Activated gamma-delta T cell treated with Interleukin-2 at 50 U/mL for 16 hours (primary cell): ENCODE measurements at regions not wholly inside any gene's neighbourhood (a gene's known extent, or its start where the extent isn't known, plus 50 kb on each side); places are given as distances from the start of the nearest gene placed in this dataset.

Source experiments
- DNase-seq: peaks from one replicate; pipeline ENCODE4 v3.0.0-alpha.2; 2020

DNA sequence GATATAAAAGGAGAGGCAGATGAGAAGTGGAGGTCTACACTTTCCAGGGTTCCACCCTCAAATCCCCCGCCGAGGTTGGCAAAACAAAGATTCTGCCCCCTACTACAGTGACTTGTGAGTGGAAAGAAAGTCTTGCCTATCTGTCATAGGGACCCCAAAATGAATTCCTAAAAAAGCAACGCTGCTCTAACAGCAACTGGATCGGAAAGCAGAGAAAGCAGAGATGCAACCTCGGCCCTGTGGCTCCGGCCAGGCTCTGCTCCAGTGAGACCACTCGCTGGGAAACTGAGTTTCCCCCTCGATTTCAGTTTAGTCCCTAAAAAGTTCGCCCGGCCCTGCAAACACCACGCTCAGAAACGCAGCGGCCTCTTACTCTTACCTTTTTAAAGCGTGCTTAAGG lies 297.9 kb upstream of the NFE2L3 start:
- no peak for DNase-seq

DNA sequence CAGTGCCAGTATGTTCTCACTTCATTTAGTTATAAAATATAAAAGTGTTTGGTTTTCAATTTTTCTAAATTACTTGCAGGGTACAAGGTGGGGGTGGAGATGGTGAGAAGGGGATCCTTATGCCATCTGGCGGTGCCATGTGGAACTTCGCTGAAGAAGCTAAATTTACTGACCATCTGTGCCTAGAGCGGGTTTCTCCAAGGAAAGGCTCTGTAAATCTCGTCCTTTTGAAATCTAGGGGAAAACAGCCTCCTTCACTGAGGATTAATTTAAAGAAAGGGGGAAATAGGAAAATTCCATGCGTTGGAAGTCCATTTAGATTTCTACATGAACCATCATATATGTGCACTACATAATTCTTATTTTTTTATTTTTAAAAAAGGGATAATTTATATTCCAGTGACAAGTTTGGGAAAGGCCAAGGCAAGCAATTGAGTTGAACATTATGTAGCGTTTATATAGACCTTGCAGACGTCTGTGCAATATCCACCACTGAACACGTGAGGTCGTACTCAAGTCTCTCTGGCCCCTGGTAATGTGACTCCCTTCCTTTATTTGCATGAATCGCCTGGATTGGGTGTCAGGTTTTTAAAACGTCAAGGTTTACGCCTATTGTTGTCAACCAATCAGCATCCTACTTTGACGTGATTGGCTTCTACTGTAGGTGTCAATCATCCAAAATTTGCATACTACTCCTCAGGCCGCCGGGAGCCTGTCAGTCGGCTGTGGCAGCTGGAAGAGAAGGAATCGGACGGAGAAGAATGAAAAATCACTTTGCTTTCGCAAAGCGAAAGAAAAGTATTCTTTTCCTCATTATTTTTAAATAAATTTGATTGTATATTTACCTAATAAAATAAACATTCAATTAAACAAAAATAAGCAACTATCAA lies 297.1 kb upstream of the NFE2L3 start:
- DNase-seq: no peak

DNA sequence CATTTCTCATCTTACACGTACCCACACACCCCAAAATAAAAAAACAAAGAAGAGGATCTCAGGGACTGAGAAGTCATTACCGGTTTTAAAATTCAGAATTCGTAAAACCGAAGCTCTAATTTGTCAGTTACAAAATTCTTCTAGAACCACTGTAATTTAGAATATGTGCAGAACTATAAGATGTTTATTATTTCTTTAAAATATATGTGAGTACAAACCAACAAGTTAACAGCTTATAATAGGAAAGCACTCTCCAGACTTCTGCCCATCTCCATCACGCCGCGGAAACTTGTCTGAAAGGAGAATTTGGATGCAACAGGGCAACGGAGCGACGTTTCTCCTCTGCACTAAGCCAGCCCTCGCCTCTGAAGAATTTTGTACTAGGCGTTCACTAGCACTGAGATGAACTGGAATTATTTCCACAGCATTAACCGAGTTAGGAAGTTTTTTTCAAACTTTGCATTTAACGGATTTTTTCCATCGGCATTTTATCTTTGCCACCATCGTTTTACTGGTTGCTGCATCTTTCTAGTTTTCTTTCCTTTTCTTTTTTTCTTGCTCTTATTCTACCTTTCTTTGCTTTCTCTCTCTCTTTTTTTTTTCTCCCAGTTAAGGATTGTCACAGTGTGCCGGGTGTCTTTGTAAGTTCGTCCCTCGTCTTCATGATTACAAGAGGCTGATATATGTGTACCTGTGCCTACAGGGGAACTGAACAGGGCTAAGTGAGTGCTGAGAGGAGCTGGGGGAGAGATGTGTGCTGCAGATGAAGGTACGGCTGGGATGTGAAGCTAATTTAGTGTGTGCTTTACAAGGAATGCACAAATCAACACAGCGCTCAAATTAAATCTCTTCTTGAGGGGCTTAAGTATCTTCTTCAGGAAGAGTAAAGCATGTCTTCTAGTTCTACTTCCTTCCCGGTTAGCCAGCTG lies 295.9 kb upstream of the NFE2L3 start:
- no peak for DNase-seq

DNA sequence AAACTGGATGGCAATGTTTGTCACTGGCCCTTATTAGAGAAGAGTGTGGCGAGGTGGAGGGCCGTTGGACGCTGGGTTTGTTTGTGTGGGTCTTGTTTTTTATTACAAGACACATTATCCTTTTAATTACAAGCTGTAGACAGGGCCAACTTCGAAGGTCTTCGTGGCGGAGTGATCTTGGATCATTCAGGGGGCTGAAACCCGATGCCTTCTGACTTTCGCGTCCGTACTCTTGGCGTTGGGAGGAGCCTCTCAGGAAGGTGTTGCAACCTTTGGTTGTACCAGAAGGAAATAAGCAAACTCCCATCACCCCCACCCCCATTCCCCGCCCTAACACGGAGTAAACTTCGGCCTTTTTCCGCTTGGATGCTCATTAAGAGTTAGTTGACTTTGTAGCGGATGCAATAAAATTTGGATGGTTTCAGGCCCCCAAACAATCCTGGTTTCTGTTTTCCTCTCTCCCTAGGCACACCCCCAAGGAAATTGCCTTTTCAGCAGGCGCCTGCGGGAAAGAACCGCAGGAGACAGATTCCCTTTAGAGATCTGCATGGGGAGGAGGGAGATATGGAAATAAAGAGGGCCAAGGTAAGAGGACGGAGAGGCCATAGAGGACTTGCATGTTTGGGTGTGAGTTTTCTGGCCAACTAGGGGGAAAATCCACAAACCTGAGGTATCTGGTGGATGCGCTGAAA lies 294.5 kb upstream of the NFE2L3 start:
- no peak for DNase-seq

DNA sequence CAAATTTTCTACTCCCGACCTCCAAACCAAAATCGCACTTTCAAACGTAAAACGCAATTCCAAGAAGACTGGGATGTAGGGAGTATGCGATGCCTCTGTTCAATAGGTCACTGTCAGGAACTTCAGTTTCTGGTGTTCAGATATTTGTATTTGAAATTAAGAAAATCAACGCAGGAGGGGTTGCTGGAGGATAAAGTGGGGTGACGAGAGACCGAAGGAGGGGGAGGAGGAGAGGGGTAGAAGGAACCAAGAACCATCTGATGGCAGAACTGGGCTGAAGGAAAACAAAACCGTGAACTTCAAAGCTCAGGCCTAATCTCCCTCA lies 293.8 kb upstream of the NFE2L3 start:
- DNase-seq: no peak

DNA sequence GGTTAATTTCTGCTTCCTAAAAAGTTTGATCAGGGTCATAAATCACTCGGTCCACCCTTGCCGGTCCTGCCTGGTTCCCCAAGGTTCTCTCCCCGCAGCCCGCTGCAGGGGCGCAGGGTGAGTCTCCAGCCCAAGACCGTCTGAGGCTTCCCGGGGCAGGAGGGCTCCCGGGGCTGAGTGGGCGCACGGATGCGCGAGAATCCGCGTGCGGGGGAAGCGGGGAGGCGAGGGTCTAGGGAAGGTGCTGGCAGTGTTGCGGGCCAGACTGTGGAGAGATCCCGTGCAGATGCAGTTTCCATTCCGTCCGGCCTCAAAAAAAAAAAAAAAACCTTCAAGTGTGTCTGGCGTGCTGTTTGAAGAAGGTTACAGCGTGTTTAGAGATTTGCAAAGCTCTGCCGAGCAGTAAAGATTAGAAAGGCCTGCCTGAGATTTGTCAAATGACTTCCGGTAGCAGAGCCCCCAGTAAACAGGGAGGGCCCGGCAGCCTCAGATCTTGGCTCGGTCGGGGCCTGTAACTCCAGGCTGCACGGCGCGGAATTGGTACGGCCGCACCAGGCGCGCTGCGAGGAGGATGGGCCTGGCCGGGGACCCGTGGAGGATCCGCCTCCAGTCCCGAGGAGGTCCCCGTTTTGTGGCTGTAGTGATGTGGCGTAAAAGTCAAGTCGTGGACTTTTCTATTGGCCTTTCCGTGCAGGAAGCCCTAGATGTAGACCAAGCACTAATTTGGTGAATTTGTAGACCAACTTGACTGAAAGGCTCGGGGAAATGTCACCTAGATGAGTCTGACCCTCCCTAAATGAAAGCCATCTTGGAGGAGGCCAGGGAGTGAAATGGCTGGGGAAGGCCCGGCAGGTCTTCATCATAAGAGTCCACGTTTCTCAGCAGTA lies 293.2 kb upstream of the NFE2L3 start:
- DNase-seq: no peak

DNA sequence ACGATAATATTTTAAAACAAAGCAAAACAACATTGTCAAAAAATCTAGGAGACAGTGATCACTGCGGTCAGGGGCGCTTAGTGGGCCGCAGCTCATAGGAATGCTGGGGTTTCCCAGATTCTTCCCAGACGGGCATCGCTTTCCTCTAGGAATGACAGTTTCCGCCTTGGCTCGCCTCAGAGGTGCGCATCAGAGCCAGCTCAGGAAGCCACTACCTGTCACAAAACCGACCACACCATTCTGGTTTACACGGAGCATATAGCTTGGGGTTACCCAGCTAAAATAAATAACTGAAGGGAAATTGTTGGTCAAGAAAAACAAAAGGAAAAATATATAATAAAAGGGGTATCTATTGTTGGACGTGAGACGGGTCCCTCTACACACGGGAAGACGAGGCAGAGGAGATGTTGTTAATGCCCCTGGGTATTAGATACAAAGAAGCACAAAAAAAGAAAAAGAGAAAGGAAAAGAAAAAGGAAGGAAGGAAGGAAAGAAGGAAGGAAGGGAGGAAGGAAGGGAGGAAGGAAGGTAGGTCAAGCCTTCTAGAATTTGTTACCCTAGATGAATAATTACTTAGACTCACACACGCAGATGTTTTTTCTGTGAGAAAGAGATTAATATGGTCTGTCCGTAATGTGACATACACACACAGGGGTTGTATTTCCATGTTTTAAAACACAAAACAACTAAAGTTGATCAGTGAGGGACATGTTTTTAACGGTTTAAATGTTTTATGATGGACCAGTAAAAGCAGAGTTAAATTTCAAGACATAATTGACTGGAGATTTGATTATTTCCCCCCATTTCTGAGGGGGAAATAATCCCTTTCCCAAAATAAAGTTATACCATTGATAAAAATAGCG lies 292.4 kb upstream of the NFE2L3 start:
- no peak for DNase-seq

DNA sequence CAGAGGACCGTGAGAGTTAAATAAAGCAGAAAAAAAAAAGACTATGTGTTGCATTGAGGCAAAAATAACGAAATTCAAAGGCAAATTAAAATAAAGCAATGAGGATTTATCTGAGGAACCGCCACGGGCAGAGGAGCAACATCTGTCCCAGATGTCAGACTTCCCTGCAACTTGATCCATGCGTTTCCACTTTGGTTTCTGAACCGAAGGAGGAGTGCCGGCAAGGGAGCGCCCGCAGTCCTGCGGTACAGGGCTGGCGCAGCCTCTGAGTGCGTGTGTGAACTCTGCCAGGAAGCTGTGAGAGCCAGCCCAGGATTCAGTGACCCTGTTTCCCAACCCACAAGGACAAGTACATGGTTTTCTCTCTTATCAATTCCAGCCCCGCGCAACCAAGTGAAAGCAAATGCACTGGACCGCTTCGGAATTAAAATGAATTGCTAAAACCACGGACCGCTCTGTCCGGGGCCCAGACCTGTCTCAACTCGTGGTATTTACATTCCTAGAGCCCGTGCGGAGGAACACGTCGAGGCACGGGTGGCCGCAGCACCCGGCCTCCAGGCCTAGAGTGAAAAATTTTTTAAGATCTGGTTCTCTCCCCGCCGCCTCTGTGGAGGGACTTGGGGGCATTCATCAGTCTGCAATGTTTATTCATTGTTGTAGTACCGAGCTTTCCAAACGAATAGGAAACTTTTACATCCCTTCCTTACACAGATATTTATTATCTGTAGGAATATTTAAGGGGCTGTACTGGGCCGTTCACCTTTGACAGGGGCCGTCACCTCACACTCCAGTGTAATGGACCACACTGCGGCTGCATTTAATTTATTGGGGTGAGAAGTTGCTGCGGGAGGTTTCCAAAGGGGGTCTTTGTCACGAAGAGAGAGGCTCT lies 291.5 kb upstream of the NFE2L3 start:
- no peak for DNase-seq

DNA sequence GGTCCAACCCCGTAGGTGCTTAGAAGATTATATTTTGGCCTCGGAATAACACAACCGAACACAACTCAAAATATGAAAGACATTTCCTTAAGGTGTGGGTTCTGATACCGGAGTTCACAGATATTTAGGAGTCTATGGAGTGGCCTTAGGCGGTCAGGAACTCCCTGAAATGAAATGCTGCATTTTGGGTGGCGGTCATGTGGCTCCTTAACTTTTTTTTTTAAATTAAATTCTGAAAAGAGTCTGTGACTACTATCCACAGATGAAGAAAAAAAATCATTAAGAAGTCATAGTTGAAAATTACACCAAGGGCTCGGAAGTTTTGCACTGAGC lies 290.9 kb upstream of the NFE2L3 start:
- no peak for DNase-seq

DNA sequence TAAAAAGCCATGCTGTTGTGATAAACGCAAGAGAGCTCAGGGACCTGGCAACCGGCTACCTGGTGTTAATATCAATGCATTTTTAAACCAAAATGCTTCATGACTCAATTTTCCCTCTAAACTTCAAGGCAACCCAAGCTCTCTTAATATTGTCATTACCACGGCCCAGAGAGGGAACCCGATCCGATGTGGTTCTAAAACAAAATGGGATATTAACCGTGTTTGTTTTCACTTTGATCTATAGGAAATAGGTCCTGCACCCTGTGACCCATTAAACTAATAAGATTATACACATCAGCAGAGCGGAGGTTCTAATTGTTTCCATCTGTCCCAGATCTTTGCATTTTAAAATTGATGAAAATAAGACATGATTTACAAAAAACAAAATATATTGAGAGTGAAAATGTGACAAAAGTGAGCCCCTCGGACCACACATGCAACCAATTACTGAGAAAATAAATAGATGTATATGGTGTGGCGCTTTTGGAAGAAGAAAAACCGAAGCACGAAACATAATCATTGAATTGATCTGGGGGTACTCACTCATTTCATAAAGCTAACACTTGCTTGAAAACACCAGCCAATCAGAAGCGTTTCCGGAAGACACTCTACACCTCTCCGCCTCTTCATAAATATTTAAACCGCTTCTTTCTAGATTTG lies 290.3 kb upstream of the NFE2L3 start:
- DNase-seq: no peak

DNA sequence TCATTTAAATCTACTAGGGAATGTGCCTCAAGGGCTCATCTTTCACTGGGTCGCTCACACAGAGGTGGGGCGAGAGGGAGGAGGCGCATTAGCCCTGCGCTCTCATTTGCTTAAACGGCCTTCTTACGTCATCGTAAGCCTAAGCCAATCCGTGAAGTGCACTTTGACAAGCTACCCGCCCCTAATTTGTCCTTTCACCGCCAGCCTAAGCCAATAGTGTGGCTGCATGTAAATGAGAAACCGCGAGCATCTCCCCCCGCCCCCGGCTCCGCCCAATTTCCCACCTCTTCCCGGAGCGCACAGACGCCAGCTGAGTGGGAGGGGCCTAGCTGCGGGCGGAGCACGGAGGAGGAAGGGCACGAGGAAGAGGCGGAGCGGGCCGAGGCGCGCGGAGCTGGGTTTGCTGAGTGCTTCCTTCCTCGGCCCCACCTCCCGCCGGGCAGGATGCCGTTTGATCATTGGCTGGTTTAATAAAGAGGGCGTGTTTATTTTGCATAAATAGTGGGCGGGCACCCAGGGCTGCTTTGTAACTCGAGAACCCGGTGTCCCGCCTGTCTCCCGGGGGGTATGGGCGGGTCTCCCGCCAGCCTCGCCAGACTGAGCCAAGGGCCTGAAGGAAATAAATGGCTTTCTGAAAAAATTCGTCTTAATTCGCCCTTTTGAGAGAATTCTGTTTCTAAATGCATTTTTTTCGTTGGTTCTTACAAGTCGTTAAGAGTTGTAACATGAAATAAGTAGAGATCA lies 289.6 kb upstream of the NFE2L3 start:
- peak; percentile 46 for DNase-seq

DNA sequence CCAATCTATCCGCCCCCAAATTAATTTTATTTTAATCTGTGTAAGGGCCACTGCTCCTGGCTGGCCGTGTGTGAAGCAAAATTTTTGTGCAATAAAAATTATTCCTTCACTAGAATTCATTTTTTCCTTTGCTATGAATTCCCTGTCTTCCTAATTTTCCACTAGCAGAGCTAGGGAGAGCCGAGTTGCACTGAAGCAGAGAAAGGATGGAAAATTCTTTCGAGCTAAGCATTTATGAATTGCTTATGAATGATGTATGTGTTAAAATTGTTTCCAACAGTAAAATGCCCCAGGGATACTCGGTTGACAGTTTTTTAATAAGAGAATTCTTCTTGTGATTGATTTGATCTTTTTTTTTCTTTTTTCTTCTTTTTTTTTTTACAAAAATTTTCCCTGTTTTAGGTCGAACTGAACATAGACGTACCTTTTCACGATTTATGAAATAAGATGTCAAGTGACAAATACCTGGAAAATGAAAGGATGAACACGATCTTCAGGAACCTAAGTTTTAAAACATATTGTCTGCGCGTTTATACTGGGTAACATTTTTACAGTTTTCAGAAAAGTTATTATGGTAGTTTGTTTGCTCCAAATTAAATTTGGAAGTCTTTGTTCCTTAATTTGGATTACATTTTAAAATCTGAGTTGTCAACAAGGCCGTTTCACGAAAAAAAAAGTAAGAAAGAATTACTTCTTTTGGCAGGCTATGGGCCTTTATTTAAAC lies 288.8 kb upstream of the NFE2L3 start:
- no peak for DNase-seq

DNA sequence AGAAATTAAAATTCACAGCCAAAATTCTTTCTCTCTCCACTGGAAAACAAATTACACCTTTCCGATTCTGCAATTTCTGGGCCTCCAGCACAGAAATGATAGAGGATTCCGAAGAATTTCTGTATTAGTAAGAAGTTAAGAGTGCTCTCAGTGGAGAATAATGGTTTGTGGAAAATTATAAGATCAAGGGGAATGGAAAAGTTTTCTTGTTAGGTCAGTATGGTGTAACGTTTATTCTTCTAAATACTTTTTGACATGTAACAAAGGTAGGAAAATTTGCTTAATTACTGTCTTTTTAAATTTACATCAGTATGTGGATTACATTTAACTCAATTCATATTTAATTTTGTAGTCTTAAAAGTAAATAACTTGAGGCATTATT lies 288.3 kb upstream of the NFE2L3 start:
- DNase-seq: no peak

DNA sequence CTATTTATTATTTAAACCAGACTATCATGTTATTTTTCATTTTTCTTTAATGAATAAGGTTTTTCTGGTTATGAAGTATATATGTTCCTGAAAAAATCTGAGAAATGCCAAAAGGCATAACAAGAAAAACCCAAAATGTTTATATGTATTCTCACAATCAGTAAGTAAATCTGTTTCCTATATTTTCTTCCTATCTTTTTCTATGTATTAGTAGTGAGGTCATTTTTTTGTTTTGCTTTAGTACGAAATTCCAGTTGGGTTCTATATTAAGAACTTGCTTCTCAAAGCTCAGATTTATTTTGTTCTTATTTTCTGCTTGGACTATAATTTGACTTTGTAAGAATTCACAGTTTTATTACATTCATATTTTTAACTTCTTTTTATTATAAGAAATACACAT lies 287.5 kb upstream of the NFE2L3 start:
- DNase-seq: no peak

DNA sequence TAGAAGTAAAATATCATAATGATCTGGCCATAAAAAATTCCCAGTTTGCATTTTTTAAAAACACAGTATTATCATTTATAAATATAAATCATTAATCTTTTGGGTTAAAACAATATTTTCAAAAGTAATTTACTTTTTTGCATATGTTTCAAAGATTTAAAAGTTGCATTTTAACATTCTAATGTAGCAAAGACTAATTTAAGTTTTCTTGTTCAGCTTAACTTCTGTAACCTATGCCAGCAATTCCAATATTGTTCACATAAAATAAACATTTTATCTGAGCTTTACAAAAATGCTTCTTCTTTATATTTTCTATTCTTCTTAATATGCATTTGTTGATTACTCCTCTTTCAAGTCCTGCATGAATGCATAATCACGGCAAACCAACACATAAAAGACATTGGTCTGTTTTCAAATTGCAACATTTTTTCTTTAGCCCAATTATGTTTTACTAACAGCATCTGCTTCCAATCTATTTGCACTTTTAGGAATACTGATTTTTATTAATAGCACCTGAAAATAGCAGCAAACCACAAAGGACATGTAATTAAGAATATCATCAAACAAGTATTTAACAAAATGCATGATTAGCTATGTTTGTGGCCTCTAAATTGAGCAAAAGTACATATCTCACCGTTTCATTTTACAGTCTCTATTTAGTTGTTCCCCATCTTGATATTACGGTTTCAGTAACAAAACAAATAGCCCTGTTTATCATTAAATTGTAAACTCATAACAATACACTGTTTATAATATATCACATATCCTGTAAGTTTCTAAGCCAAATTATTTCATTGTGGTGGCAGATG lies 286.9 kb upstream of the NFE2L3 start:
- no peak for DNase-seq

DNA sequence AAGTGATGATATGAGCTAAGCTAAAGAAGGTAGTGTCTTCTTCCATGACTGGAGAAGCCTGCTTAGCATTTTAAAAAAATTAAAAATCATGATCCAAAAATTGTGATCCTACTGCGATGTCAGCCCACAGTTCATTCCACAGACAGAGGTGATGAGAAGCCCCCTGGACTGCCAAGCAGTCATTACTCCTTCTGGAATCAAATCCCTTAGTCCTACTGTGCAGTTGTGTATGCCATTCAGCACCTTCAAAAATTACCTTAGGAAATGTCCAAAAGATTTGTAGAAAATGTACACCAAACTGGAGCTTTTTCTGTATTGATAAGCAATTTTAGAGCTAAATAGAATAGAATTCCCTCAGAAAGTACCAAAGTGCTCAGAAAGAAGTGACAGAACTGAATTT lies 283.5 kb upstream of the NFE2L3 start:
- no peak for DNase-seq

DNA sequence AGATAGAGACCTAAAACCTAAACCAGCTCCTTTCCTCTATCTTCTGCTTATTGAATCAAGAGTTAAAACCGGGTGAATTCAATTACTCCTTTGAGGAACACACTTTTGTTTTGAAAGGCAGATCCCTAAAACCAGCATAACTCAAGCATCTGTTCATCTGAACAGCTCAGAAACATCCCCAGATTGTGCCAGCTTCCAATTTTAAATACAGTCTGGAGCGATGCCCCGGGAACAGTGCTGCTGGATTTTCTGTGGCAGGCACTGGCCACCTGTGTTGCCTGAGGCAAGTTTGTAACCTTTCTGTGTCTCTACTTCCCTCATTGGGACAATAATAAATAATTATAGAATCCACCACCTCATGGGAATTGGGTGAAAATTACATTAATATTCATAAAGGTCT lies 281.4 kb upstream of the NFE2L3 start:
- no peak for DNase-seq

DNA sequence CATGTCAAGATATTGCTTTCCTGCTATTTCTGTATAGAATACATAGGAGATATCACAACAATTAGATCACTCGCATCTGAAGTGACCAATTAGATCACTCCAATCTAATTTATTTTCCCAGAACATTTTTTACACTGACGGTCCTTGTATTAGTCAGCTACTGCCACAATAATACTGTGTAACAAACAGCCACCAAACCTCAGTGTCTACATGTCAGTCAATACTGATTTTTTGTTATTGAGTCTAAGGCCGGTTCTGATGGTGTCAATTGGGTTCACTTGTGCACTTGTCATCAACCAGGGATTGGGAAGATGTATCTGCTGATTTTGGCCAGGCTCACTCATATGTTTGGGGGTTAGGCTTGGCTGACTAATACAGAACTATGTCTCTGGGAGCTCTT lies 275.9 kb upstream of the NFE2L3 start:
- no peak for DNase-seq
